B cell (primary cell): ENCODE measurements at regions not wholly inside any gene's neighbourhood (a gene's known extent, or its start where the extent isn't known, plus 50 kb on each side); places are given as distances from the start of the nearest gene placed in this dataset.
A peak's percentile ranks its signal among the peaks of the same experiment; 100 is the strongest.

ENCODE experiments used
- ATAC-seq: fragments of 200-7000 bp; cut with Tn5 transposase; one replicate; pipeline ENCODE4 v1.10.0; 2021; ENCODE audit warnings: low read depth, mild to moderate bottlenecking, moderate number of reproducible peaks, moderate library complexity
- CTCF ChIA-PET: fragments of 350-600 bp; sonication (Branson Sonifier 250); formaldehyde crosslinking; loops from one replicate; lab custom pipeline; 2021; ENCODE audit warnings: antibody characterized with exemption, inconsistent platforms; lab: Charles Lee
- POLR2A ChIA-PET: fragments of 350-600 bp; sonication (Branson Sonifier 250); formaldehyde crosslinking; loops from one replicate; lab custom pipeline; 2021; ENCODE audit warnings: antibody characterized with exemption; lab: Charles Lee
- DNase-seq: peaks from one replicate; pipeline ENCODE4 v3.0.0; 2013
- H2AFZ ChIP-seq: 2 replicates; pipeline ENCODE4 v1.6.1; 2012; ENCODE audit warnings: mild to moderate bottlenecking, low read depth, low read length; ENCODE audit not compliant: insufficient read depth, poor library complexity, severe bottlenecking
- H3K27ac ChIP-seq, 2 donors: 1 replicate in 1 of 2; 2 replicates in 1 of 2; pipeline ENCODE4 v1.5.1; 2012 to 2013; ENCODE audit warnings: low read length in 2 of 2, mild to moderate bottlenecking in 2 of 2, moderate library complexity in 1 of 2
- H3K27me3 ChIP-seq, 4 experiments: fragments of 200-600 bp in 1 of 4; sonication (generic) in 1 of 4; replicated peaks in 1 of 4; 1 replicate in 2 of 4; 2 replicates in 2 of 4; pipeline versions ENCODE4 v1.6.1 to v1.7.0; 2013 to 2016; ENCODE audit warnings: low read length in 3 of 4, mild to moderate bottlenecking in 2 of 4, mixed read lengths in 1 of 4, moderate library complexity in 1 of 4; ENCODE audit not compliant: insufficient read depth in 4 of 4, control insufficient read depth in 3 of 4; ENCODE audit errors: control extremely low read depth in 1 of 4
- H3K36me3 ChIP-seq, 2 experiments: replicated peaks in 1 of 2; 1 replicate in 1 of 2; 2 replicates in 1 of 2; pipeline versions ENCODE4 v1.6.1 to v1.7.1; 2013; ENCODE audit warnings: low read length in 1 of 2; ENCODE audit not compliant: insufficient read depth in 2 of 2, control insufficient read depth in 1 of 2; ENCODE audit errors: control extremely low read depth in 1 of 2, extremely low read depth in 1 of 2
- H3K4me1 ChIP-seq, 2 donors: fragments of 200-600 bp in 1 of 2; sonication (generic) in 1 of 2; 1 replicate in 1 of 2; 2 replicates in 1 of 2; pipeline versions ENCODE4 v1.5.1 to v1.6.1; 2013 to 2017; ENCODE audit warnings: low read length in 2 of 2; ENCODE audit not compliant: control insufficient read depth in 2 of 2, insufficient read depth in 2 of 2
- H3K4me2 ChIP-seq: replicated peaks from 2 replicates; pipeline ENCODE3; 2012; ENCODE audit warnings: mild to moderate bottlenecking, low read depth, low read length; ENCODE audit not compliant: poor library complexity, severe bottlenecking
- H3K4me3 ChIP-seq, 5 experiments: fragments of 200-600 bp in 1 of 5; sonication (generic) in 1 of 5; 1 replicate in 3 of 5; 2 replicates in 2 of 5; pipeline versions ENCODE4 v1.5.1 to v1.7.0; 2011 to 2016; ENCODE audit warnings: low read length in 4 of 5, mild to moderate bottlenecking in 4 of 5, low read depth in 2 of 5, control low read depth in 1 of 5, moderate library complexity in 1 of 5; ENCODE audit not compliant: insufficient read depth in 1 of 5; ENCODE audit errors: control extremely low read depth in 1 of 5, extremely low read depth in 1 of 5
- H3K79me2 ChIP-seq: fragments of 200-600 bp; sonication (generic); one replicate; pipeline ENCODE4 v1.6.0; 2016; ENCODE audit warnings: low read length; ENCODE audit not compliant: control insufficient read depth, insufficient read depth
- H3K9ac ChIP-seq: fragments of 200-600 bp; sonication (generic); 2 replicates; pipeline ENCODE4 v1.6.1; 2017; ENCODE audit warnings: mild to moderate bottlenecking, low read length, moderate library complexity
- H3K9me3 ChIP-seq, 3 donors: one replicate each; pipeline versions ENCODE4 v1.6.1 to v1.7.1; 2013; ENCODE audit warnings: low read length in 2 of 3; ENCODE audit not compliant: control insufficient read depth in 2 of 3, insufficient read depth in 1 of 3; ENCODE audit errors: control extremely low read depth in 1 of 3
- H4K20me1 ChIP-seq: 2 replicates; pipeline ENCODE4 v1.6.0; 2012; ENCODE audit warnings: mild to moderate bottlenecking, low read length; ENCODE audit not compliant: insufficient read depth, control insufficient read depth, poor library complexity, severe bottlenecking
- H3K27ac Mint-ChIP-seq: one replicate; pipeline ENCODE4 v1.8.0; 2021; ENCODE audit warnings: mixed read lengths
- H3K27me3 Mint-ChIP-seq: one replicate; pipeline ENCODE4 v1.8.0; 2021; ENCODE audit warnings: mixed read lengths
- H3K4me1 Mint-ChIP-seq: one replicate; pipeline ENCODE4 v1.8.0; 2021; ENCODE audit warnings: mixed read lengths
- H3K4me3 Mint-ChIP-seq: one replicate; pipeline ENCODE4 v1.8.0; 2021; ENCODE audit warnings: mixed read lengths
- H3K9me3 Mint-ChIP-seq: one replicate; pipeline ENCODE4 v1.8.0; 2022; ENCODE audit warnings: mixed read lengths; ENCODE audit not compliant: insufficient read depth
- EZH2 ChIP-seq: IDR thresholded peaks from 2 replicates; pipeline ENCODE4 v1.6.1; 2012; ENCODE audit warnings: borderline replicate concordance, low read depth, mild to moderate bottlenecking, moderate library complexity, low read length; ENCODE audit not compliant: insufficient read depth, poor library complexity, severe bottlenecking
- WGBS: methylation state at CpG from one replicate; pipeline ENCODE4 v1.1.5; 2013; ENCODE audit warnings: missing lambda C conversion rate; ENCODE audit not compliant: insufficient coverage; 5-methylcytosine and 5-hydroxymethylcytosine counted together
- intact Hi-C: fragments of 100-400 bp; cut with micrococcal nuclease; formaldehyde crosslinking; loops from one replicate; pipeline ENCODE4 v1.10.0; 2022
- TF ChIP-seq, protein P1 (sequence below): fragments of 200-600 bp; IDR thresholded peaks from one replicate; pipeline ENCODE4 v1.8.0; 2022; ENCODE audit warnings: antibody characterized with exemption, mild to moderate bottlenecking

DNA sequence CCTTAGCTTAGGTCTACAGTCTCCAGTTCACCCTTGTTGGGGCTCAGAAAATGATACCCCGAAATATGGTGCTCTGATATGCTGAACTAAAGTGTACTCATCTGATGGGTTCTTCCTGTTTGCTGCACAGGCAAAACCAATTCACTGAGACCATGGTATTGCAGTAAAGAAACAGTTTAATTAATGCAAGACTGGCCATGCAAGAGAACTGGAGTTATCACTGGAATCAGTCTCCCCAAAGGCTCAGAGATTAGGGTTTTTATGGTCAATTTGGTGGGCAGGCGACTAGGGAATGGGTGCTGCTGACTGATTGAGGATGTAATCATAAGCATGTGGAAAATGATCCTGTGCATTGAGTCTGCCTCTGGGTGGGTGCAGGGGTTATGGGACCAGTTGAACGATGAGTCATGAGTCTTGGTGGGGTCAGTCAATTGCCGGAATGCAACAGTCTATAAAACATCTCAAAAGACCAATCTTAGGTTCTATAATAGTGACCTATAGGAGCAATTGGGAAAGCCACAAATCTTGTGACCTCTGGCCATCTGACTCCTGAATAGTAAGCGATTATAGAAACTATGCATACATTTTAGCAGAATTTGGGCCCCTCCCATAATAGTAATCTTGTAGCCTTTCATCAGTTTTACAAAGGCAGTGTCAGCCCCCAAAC is 113.0 kb upstream of the ANKRD55 start:
- ChIA-PET POLR2A (no interaction called here), CTCF (interaction anchor here (1.0 kb wide), 1 partner anchor 483 kb away, joined by 3 read pairs; no protein-coding TSS in a partner anchor)
- Histone ChIP-seq H3K79me2 (no peaks in the 10 kb centered on the region), H3K27me3 (no peaks in the 10 kb centered on the region), H4K20me1 (no peaks in the 10 kb centered on the region), H3K36me3 (no peaks in the 10 kb centered on the region), H3K4me3 (no peak overlapping the region), H3K4me1 (peaks cover 40 to 47% of the 10 kb centered on the region in 2 donors), H3K9me3 (peaks cover 0 to 10% (median 7%) of the 10 kb centered on the region in 3 donors), H2AFZ (no peak overlapping the region), H3K9ac (no peak overlapping the region), H3K4me2 (no peak overlapping the region), H3K27ac (no peak overlapping the region)
- H3K27ac Mint-ChIP-seq, result no peak overlapping the region
- no peak for ATAC-seq
- H3K4me3 Mint-ChIP-seq, result peak overlapping the region; percentile 57
- 100% methylated on average over 2 of the region's 5 CpGs for WGBS
- peaks cover 55% of the 10 kb centered on the region for H3K4me1 Mint-ChIP-seq
- no peaks in the 10 kb centered on the region for H3K27me3 Mint-ChIP-seq
- TF ChIP-seq EZH2, result no peak
- TF ChIP-seq, protein P1, sequence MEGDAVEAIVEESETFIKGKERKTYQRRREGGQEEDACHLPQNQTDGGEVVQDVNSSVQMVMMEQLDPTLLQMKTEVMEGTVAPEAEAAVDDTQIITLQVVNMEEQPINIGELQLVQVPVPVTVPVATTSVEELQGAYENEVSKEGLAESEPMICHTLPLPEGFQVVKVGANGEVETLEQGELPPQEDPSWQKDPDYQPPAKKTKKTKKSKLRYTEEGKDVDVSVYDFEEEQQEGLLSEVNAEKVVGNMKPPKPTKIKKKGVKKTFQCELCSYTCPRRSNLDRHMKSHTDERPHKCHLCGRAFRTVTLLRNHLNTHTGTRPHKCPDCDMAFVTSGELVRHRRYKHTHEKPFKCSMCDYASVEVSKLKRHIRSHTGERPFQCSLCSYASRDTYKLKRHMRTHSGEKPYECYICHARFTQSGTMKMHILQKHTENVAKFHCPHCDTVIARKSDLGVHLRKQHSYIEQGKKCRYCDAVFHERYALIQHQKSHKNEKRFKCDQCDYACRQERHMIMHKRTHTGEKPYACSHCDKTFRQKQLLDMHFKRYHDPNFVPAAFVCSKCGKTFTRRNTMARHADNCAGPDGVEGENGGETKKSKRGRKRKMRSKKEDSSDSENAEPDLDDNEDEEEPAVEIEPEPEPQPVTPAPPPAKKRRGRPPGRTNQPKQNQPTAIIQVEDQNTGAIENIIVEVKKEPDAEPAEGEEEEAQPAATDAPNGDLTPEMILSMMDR, result no peak
- H3K9me3 Mint-ChIP-seq, result peaks cover 2% of the 10 kb centered on the region
- no peak for DNase-seq
- intact Hi-C loops, result loop anchor here (10.0 kb wide), 1 partner anchor 129 kb away; no protein-coding TSS in a partner anchor

DNA sequence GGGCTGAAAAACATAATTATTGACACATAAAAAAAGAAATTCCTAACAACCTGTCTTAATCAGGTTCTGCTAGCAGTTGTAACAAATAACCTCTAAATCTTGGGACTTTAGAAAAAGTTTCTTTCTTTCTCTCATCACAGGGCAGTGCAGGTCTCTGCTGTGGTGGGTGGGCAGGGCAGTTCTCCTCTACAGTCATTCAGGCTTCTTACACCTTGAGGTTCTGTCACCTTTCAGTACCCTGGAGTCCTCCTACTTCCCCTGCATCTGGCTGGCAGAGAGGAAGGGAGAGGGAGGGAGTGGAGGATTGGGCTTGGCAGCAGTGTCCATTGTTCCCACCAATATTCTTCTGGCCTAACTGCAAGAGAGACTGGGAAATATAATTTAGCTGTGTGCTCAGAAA is 112.2 kb upstream of the ANKRD55 start:
- ATAC-seq (no peak), DNase-seq (no peak)
- Mint-ChIP-seq H3K4me1 (peaks cover 58% of the 10 kb centered on the region), H3K4me3 (peak overlapping the region; percentile 62), H3K27me3 (no peaks in the 10 kb centered on the region), H3K9me3 (peaks cover 2% of the 10 kb centered on the region), H3K27ac (peak overlapping the region; percentile 71)
- peaks cover 0 to 10% (median 7%) of the 10 kb centered on the region in 3 donors for H3K9me3 ChIP-seq
- POLR2A ChIA-PET, result no interaction called here
- peak overlapping the region; percentile 52 to 79 for H3K27ac ChIP-seq
- H3K4me2 ChIP-seq, result peak overlapping the region; percentile 70
- no peaks in the 10 kb centered on the region for H3K36me3 ChIP-seq
- no peak overlapping the region for H3K9ac ChIP-seq
- H4K20me1 ChIP-seq, result no peaks in the 10 kb centered on the region
- no peak for TF ChIP-seq EZH2
- TF ChIP-seq, protein P1, result no peak
- no peak overlapping the region for H2AFZ ChIP-seq
- H3K4me3 ChIP-seq, result no peak overlapping the region
- H3K79me2 ChIP-seq, result no peaks in the 10 kb centered on the region
- CTCF ChIA-PET, result interaction anchor here (1.0 kb wide), 1 partner anchor 484 kb away, joined by 3 read pairs; no protein-coding TSS in a partner anchor
- intact Hi-C loops, result loop anchor here (2.0 to 10.0 kb wide), 3 partner anchors 17 to 129 kb away; no protein-coding TSS in a partner anchor
- no peaks in the 10 kb centered on the region for H3K27me3 ChIP-seq
- H3K4me1 ChIP-seq, result peaks cover 40 to 49% of the 10 kb centered on the region in 2 donors
